LoVo (cell line): ENCODE measurements at regions not wholly inside any gene's neighbourhood (a gene's known extent, or its start where the extent isn't known, plus 50 kb on each side); places are given as distances from the start of the nearest gene placed in this dataset.
"Not testable (repeated sequence)": the region's sequence is repeated elsewhere in the genome, so short reads cannot be mapped to it uniquely, and the experiment has no call there.

ENCODE experiments used
- DNase-seq: peaks from one replicate; pipeline ENCODE4 v3.0.0-alpha.2; 2016; ENCODE audit warnings: low spot score

GRCh38 chr3:15993660-15994059 lies 180.8 kb upstream of the GALNT15 start:
- DNase-seq: not testable (repeated sequence)

- DNase-seq: not testable (repeated sequence)
These were observed 178.0 kb upstream of the GALNT15 start for GRCh38 chr3:15996496-15996895.

GRCh38 chr3:15997274-15997943 lies 177.1 kb upstream of the GALNT15 start:
- no peak for DNase-seq

- no peak for DNase-seq
These were observed 175.6 kb upstream of the GALNT15 start for GRCh38 chr3:15998911-15999310.

- DNase-seq: no peak
These were observed 169.7 kb upstream of the GALNT15 start for GRCh38 chr3:16004812-16005211.

- DNase-seq: no peak
These were observed 163.1 kb upstream of the GALNT15 start for GRCh38 chr3:16011376-16011775.

- no peak for DNase-seq
These were observed 162.4 kb upstream of the GALNT15 start for GRCh38 chr3:16012086-16012485.

- DNase-seq: no peak
These were observed 160.9 kb upstream of the GALNT15 start for GRCh38 chr3:16013568-16013967.

- DNase-seq: not testable (repeated sequence)
These were observed 152.7 kb upstream of the GALNT15 start for GRCh38 chr3:16021801-16022200.

- not testable (repeated sequence) for DNase-seq
These were observed 150.6 kb upstream of the GALNT15 start for GRCh38 chr3:16023881-16024280.

- no peak for DNase-seq
These were observed 149.9 kb upstream of the GALNT15 start for GRCh38 chr3:16024548-16024947.

- no peak for DNase-seq
These were observed 147.7 kb upstream of the GALNT15 start for GRCh38 chr3:16026753-16027152.

- DNase-seq: no peak
These were observed 145.9 kb upstream of the GALNT15 start for GRCh38 chr3:16028604-16029003.

GRCh38 chr3:16030342-16030741 lies 144.1 kb upstream of the GALNT15 start:
- DNase-seq: no peak

GRCh38 chr3:16031434-16031833 lies 143.0 kb upstream of the GALNT15 start:
- DNase-seq: no peak

GRCh38 chr3:16033889-16034687 lies 140.4 kb upstream of the GALNT15 start:
- no peak for DNase-seq

- DNase-seq: no peak
These were observed 133.5 kb upstream of the GALNT15 start for GRCh38 chr3:16040991-16041390.

GRCh38 chr3:16048435-16049318 lies 125.8 kb upstream of the GALNT15 start:
- DNase-seq: peak; percentile 73

- DNase-seq: no peak
These were observed 123.6 kb upstream of the GALNT15 start for GRCh38 chr3:16050641-16051467.

GRCh38 chr3:16051691-16052090 lies 122.8 kb upstream of the GALNT15 start:
- DNase-seq: no peak

- DNase-seq: no peak
These were observed 121.5 kb upstream of the GALNT15 start for GRCh38 chr3:16052964-16053363.

- no peak for DNase-seq
These were observed 120.7 kb upstream of the GALNT15 start for GRCh38 chr3:16053794-16054193.
